IPS-20b (cell line): ENCODE measurements at regions not wholly inside any gene's neighbourhood (a gene's known extent, or its start where the extent isn't known, plus 50 kb on each side); places are given as distances from the start of the nearest gene placed in this dataset.
"Not testable (repeated sequence)": the region's sequence is repeated elsewhere in the genome, so short reads cannot be mapped to it uniquely, and the experiment has no call there.

Experiments used
- H3K27ac ChIP-seq: one replicate; pipeline ENCODE4 v1.5.1; 2013; ENCODE audit warnings: low read length
- H3K27me3 ChIP-seq: 2 replicates; pipeline ENCODE4 v1.6.1; 2013; ENCODE audit warnings: mild to moderate bottlenecking, low read length, inconsistent platforms; ENCODE audit not compliant: insufficient read depth
- H3K36me3 ChIP-seq: 2 replicates; pipeline ENCODE4 v1.6.1; 2013; ENCODE audit warnings: low read depth, mild to moderate bottlenecking, inconsistent platforms, low read length, moderate library complexity; ENCODE audit not compliant: insufficient read depth
- H3K4me1 ChIP-seq: 2 replicates; pipeline ENCODE4 v1.6.1; 2013; ENCODE audit warnings: mild to moderate bottlenecking, control low read depth, inconsistent platforms, low read length, moderate library complexity; ENCODE audit not compliant: insufficient read depth
- H3K4me3 ChIP-seq: 2 replicates; pipeline ENCODE4 v1.5.1; 2013; ENCODE audit warnings: mild to moderate bottlenecking, low read length, inconsistent platforms
- H3K9ac ChIP-seq: 2 replicates; pipeline ENCODE4 v1.6.1; 2013; ENCODE audit warnings: low read depth, mild to moderate bottlenecking, inconsistent platforms, low read length, moderate library complexity
- H3K9me3 ChIP-seq: 2 replicates; pipeline ENCODE4 v1.6.1; 2013; ENCODE audit warnings: mild to moderate bottlenecking, low read depth, low read length, inconsistent platforms; ENCODE audit not compliant: insufficient read depth

DNA sequence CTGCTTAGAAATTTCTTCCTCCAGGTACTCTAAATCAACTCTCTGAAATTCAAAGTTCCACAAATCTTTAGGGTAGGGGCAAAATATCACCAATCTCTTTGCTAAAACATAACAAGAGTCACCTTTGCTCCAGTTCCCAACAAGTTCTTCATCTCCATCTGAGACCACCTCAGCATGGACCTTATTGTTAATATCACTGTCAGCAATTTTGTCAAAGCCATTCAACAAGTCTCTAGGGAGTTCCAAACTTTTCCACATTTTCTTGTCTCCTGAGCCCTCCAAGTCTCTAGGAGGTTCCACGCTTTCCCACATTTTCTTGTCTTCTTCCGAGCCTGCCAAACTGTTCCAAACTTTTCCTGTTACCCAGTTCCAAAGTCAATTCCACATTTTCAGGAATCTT is 255.9 kb downstream of the TDRD15 start:
- not testable (repeated sequence) for H3K4me3 ChIP-seq, H3K36me3 ChIP-seq, H3K9ac ChIP-seq, H3K9me3 ChIP-seq, H3K27me3 ChIP-seq, H3K4me1 ChIP-seq, H3K27ac ChIP-seq

DNA sequence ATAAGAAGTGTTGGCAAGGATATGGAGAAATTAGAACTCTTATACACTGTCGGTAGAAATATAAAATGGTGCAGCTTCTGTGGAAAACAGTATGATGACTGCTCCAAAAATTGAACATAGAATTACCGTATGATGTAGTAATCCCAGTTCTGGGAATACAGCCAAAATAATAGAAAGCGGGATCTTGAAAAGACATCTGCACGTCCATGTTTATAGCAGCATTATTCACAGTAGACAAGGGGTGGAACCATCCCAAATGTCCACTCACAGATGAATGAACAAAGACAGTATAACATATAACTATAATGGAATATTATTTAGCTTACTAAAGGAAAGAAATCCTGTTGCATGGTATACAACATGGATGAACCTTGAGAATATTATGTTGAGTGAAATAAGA is 257.7 kb downstream of the TDRD15 start:
- no peak overlapping the region for H3K27ac ChIP-seq
- H3K27me3 ChIP-seq, result no peaks in the 10 kb centered on the region
- no peak overlapping the region for H3K9ac ChIP-seq
- H3K4me3 ChIP-seq, result no peak overlapping the region
- no peaks in the 10 kb centered on the region for H3K4me1 ChIP-seq
- no peaks in the 10 kb centered on the region for H3K9me3 ChIP-seq
- no peaks in the 10 kb centered on the region for H3K36me3 ChIP-seq

DNA sequence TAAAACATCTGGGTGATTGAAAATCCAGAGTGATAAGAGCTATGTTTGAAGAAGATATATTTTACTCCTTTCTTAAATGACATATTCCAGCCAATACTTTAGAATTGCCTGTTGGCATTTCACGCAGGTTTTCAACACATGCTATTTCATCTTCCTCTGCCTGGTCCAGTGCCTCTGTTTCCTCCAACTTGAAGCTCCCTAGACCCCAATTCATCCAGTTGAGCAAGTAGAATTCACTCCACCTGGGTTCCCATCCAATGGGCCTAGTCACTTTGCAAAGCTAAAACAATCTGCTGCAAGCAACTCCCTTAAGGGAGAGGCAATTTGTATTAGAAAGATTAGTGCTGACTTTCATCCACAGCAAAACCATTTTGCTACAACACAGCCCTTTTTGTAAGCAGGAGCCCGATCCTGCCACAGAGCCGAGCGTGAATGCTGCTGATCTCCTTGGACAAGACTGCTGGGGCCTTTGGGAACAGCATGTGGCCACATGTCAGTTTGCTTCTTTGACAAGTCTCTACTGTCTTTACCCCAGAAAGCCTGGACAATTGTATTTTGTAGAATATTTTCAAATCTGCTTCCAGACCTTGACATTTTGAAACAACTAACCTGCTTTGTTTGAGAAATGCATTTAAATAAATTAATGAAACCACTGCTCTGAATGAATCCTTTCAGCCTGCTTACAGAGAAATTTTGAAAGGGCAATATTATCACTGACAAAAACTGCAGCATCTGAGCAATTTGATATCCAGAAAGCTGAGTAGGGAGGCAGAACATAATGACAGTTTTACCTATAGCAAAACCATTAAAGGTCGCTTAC is 259.1 kb downstream of the TDRD15 start:
- H3K4me1 ChIP-seq, result no peaks in the 10 kb centered on the region
- no peaks in the 10 kb centered on the region for H3K9me3 ChIP-seq
- no peak overlapping the region for H3K4me3 ChIP-seq
- no peak overlapping the region for H3K27ac ChIP-seq
- no peaks in the 10 kb centered on the region for H3K27me3 ChIP-seq
- no peak overlapping the region for H3K9ac ChIP-seq
- H3K36me3 ChIP-seq, result no peaks in the 10 kb centered on the region

DNA sequence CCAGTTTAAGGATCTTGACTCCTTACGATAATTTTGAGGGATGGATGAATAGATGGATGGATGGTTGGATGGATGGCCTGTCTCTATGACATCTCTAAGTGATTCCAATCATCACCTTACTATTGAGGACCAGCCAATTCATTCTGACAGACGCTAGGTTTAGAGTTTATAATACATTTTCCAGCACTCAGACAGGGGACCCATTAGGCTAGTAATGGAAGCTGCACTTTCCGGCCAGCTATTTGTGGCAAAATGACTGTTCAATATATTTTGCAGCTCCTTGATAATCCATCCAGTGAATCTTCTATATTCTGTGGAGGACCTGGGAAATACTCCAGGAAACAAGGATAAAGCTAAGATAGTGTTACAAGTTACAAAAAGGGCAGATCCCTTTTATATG is 262.9 kb downstream of the TDRD15 start:
- Histone ChIP-seq H3K36me3 (no peaks in the 10 kb centered on the region), H3K9me3 (no peaks in the 10 kb centered on the region), H3K27ac (no peak overlapping the region), H3K4me1 (no peaks in the 10 kb centered on the region), H3K9ac (no peak overlapping the region), H3K4me3 (no peak overlapping the region), H3K27me3 (no peaks in the 10 kb centered on the region)

DNA sequence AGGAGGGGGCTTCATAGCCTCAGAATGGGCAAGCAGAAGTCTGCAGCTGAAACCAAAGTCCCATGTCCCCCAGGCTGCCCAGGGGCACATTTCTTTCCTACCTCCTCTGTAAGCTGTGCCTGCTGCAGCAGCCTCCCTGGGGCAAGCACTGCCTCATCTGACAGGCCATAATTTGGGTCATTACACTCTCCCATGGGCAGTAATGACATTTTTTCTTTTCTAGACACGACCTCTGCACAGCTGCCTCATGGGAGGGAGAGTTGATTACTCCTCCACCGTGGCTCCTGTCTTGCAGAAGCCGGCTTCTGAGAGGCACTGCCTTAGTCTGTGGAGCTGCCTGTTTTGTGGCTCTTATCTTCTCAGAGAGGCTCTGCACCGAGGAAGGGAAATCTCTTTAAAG is 268.9 kb downstream of the TDRD15 start:
- Histone ChIP-seq H3K27me3 (no peaks in the 10 kb centered on the region), H3K9ac (no peak overlapping the region), H3K4me1 (no peaks in the 10 kb centered on the region), H3K36me3 (no peaks in the 10 kb centered on the region), H3K9me3 (no peaks in the 10 kb centered on the region), H3K4me3 (no peak overlapping the region), H3K27ac (no peak overlapping the region)

DNA sequence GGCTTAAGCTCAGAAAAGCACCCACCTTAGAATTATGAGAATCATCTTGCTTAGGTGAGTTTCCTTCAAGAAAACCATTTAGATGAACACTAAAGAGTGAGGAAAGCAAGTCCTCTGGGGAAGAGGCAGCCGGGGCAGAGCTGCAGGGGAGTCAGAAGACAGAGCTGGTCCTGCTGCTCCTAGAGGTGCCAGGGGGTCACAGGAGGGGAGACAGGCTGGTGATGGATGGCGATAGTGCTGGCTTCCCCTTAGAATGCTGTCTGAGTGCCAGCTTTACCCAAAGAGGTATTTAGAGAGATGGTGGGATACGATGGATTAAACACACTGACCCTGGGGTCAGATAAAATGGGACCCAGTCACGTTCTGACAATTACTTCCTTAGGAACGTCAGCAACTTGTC is 269.4 kb downstream of the TDRD15 start:
- no peak overlapping the region for H3K4me3 ChIP-seq
- H3K4me1 ChIP-seq, result no peaks in the 10 kb centered on the region
- H3K9me3 ChIP-seq, result no peaks in the 10 kb centered on the region
- H3K9ac ChIP-seq, result no peak overlapping the region
- H3K27ac ChIP-seq, result no peak overlapping the region
- H3K27me3 ChIP-seq, result no peaks in the 10 kb centered on the region
- H3K36me3 ChIP-seq, result no peaks in the 10 kb centered on the region

DNA sequence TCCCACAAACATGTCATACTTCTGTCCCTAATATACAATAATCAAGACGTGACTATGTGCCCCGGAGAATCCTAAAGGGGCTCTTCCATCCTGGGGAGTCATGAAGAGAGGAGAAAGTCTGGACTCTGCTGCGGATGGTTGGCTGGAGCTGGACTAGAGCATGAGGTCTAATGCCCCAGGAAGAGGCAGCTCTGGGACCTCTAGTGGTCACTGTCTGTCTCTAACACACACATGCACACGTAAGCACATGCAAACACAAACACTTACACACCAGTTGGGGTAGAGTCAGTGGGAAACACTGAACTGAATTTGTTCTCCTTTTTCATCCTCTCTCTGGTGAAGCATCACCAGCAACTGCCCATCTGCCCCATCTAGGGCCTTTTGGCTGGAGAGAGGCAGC is 271.6 kb downstream of the TDRD15 start:
- no peak overlapping the region for H3K4me3 ChIP-seq
- H3K9ac ChIP-seq, result no peak overlapping the region
- H3K27ac ChIP-seq, result no peak overlapping the region
- H3K36me3 ChIP-seq, result no peaks in the 10 kb centered on the region
- H3K27me3 ChIP-seq, result no peaks in the 10 kb centered on the region
- no peaks in the 10 kb centered on the region for H3K9me3 ChIP-seq
- no peaks in the 10 kb centered on the region for H3K4me1 ChIP-seq

DNA sequence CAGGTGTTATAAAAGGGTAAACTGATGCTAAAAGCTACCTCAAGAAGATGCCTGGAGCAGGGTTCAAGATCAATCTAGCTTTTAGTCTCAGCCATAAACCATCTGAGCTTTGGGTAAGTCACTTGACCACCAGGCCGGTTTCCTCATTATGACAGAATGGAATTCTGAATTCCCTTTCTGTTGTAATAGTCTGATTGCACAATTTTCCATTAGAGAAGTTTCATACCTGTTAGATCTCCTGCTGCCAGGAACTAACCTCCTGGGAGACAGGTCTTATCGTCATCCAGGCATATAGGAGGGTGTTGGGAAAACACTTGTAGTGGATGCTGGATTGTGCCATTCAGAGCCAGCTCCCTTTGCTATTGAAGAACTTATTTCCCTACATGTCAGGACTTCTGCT is 272.5 kb downstream of the TDRD15 start:
- Histone ChIP-seq H3K9ac (no peak overlapping the region), H3K36me3 (no peaks in the 10 kb centered on the region), H3K9me3 (no peaks in the 10 kb centered on the region), H3K27me3 (no peaks in the 10 kb centered on the region), H3K27ac (no peak overlapping the region), H3K4me1 (no peaks in the 10 kb centered on the region), H3K4me3 (no peak overlapping the region)

DNA sequence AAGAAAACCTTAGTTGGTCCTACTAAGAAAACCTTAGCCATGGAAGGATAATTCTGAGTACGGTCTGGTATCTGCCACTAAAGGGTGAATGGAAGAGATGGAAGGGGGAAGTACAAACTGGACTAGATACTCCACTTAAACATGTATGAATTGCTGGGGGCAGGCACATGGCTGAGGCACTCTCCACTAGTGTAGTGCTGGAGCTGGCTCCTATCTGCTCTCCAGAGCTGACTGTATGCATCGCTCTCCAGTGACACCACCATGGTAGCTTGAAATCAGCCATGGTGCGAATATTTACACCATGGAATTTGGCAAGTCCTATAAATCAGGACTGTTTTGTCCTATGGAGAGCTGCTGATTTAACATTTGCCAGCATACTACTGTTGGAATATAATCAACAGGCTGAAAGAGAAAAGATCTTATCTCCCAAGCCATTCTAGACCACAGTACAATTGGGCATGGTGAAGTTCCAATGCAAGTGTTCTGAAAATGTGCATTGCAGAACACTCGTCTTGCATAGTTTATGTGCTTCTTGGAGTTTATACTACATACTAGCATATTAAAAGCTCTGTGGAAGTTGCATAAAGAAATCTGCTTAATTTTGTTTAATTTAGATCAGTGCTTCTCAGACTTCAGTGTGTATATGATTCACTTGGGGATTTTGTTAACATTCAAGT is 277.4 kb downstream of the TDRD15 start:
- no peak overlapping the region for H3K9ac ChIP-seq
- no peak overlapping the region for H3K27ac ChIP-seq
- H3K4me3 ChIP-seq, result no peak overlapping the region
- H3K9me3 ChIP-seq, result no peaks in the 10 kb centered on the region
- no peaks in the 10 kb centered on the region for H3K27me3 ChIP-seq
- H3K4me1 ChIP-seq, result peaks cover 3% of the 10 kb centered on the region; the same call in 1 of the 2 replicates
- no peaks in the 10 kb centered on the region for H3K36me3 ChIP-seq

DNA sequence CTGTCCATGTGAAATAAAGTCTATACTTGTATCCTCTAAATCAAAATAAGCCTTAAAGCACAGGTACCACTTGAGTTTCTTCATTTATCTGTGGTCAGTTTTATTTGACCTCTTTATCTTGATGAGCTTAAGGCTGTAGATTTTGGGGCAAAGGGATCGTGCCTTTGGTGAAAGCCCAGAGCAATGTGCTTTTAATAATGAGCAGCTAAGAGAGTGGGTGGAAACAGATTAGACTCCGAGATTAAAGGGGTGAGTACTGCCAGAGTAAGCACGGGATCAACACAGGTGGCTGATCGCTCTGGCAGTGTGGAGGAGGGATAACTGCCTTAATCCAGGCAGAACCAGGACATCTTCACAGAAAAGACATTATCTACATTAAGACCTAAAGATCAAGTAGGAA is 280.4 kb downstream of the TDRD15 start:
- Histone ChIP-seq H3K4me3 (no peak overlapping the region), H3K27me3 (no peaks in the 10 kb centered on the region), H3K27ac (no peak overlapping the region), H3K9ac (no peak overlapping the region), H3K4me1 (peaks cover 3% of the 10 kb centered on the region; the same call in 1 of the 2 replicates), H3K36me3 (no peaks in the 10 kb centered on the region), H3K9me3 (no peaks in the 10 kb centered on the region)

DNA sequence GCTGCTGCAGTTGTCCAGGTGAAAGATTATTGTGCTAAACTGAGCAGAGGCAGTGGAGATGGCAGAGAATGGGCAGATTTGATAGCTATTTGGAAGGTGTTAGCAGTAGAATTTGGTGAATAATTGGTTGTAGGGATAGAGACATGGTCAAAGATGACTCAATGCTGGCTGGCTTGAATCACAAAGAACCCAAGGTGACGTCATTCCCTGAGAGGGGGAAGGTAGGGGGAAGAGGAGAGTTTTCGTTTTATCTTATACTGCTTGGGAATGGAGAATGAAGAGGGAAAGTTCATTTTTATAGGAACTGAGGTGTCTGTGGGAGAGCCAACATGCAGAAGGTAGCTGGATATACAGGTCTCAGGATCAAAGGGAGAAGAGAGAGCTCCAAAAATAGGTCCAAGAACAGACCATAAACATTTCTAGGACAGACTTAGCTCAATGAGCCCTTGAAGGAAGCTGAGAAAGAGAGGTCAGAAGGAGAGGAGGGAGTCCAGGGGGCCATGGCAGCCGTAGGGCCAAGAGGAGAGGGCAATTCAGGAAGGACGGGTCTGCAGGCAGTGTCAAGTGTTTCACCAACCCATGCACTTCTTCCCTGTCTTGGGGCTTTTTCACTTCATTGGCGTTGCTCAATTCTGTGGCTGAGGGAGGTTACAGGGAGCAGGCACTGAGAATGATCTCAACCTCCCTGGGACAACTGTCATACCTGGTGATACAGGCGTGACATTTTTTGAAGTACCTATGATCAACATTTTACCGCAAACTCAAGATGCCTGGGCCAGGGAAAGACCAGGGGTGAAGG is 281.3 kb downstream of the TDRD15 start:
- H3K9me3 ChIP-seq, result no peaks in the 10 kb centered on the region
- H3K27ac ChIP-seq, result no peak overlapping the region
- peaks cover 3% of the 10 kb centered on the region; the same call in 1 of the 2 replicates for H3K4me1 ChIP-seq

More for the DNA sequence above, 281.3 kb downstream of the TDRD15 start:
- no peaks in the 10 kb centered on the region for H3K36me3 ChIP-seq
- H3K9ac ChIP-seq, result no peak overlapping the region
- no peaks in the 10 kb centered on the region for H3K27me3 ChIP-seq
- no peak overlapping the region for H3K4me3 ChIP-seq
